ENCODE measurements at regions not wholly inside any gene's neighbourhood (a gene's known extent, or its start where the extent isn't known, plus 50 kb on each side); places are given as distances from the start of the nearest gene placed in this dataset.
A peak's percentile ranks its signal among the peaks of the same experiment; 100 is the strongest.

GRCh38 chr2:62296034-62296831 is 100.3 kb downstream of the B3GNT2 start (continued):
- peak; percentile 40; the same call in 1 of the 2 replicates for TF ChIP-seq ATF3 (IDR thresholded peaks at IDR 0.05)
- TF ChIP-seq ATF3 (CRISPR knock-in tag; conservative IDR thresholded peaks at IDR 0.05): no peak
- TF ChIP-seq PKNOX1 (IDR thresholded peaks at IDR 0.05): peak; percentile 73
- TF ChIP-seq HDAC2 (IDR thresholded peaks at IDR 0.05): peak; percentile 80
- peak; percentile 36 for TF ChIP-seq TAF1 (IDR thresholded peaks at IDR 0.05; ENCODE audit: control insufficient read depth, extremely low read depth, insufficient read depth, low read length, severe bottlenecking)
- no peak for TF ChIP-seq CLOCK (CRISPR knock-in tag; IDR thresholded peaks at IDR 0.05; ENCODE audit: borderline replicate concordance)
- peak; percentile 62; the same call in 1 of the 2 replicates for TF ChIP-seq GATAD2A (IDR thresholded peaks at IDR 0.05)
- no peak for TF ChIP-seq GTF2A2 (tag; IDR thresholded peaks at IDR 0.05)
- TF ChIP-seq ZNF764 (CRISPR knock-in tag; IDR thresholded peaks at IDR 0.05; ENCODE audit: low read depth): 0 out of 2 replicates have a peak, but pooled peaks have one; percentile 16
- TF ChIP-seq SMAD3 (CRISPR knock-in tag; conservative IDR thresholded peaks at IDR 0.05): no peak
- TF ChIP-seq MITF (IDR thresholded peaks at IDR 0.05): peak; percentile 59; the same call in 1 of the 2 replicates
- no peak for TF ChIP-seq TOE1 (IDR thresholded peaks at IDR 0.05; ENCODE audit: borderline replicate concordance)
- TF ChIP-seq TOE1 (CRISPR knock-in tag; IDR thresholded peaks at IDR 0.05; ENCODE audit: borderline replicate concordance, low read depth): no peak
- peak; percentile 30; the same call in 1 of the 2 replicates for TF ChIP-seq CGGBP1 (CRISPR knock-in tag; IDR thresholded peaks at IDR 0.05)
- TF ChIP-seq ZNF766 (CRISPR knock-in tag; conservative IDR thresholded peaks at IDR 0.05): peak; percentile 86
- TF ChIP-seq UBTF (IDR thresholded peaks at IDR 0.05; ENCODE audit: borderline replicate concordance in 1 of 2, low read depth in 2 of 2, low read length in 2 of 2): peak in 1 of 2 experiments; percentile 83; a peak in 2 of 4 replicates
- TF ChIP-seq ZNF717 (CRISPR knock-in tag; IDR thresholded peaks at IDR 0.05): no peak
- TF ChIP-seq LCOR (CRISPR knock-in tag; IDR thresholded peaks at IDR 0.05): peak; percentile 80; the same call in 1 of the 2 replicates
- TF ChIP-seq KAT8 (IDR thresholded peaks at IDR 0.05; ENCODE audit: low read depth): no peak
